GM19023 (cell line): ENCODE measurements at regions not wholly inside any gene's neighbourhood (a gene's known extent, or its start where the extent isn't known, plus 50 kb on each side); places are given as distances from the start of the nearest gene placed in this dataset.

Experiments
- ATAC-seq: cut with Tn5 transposase; IDR thresholded peaks from one replicate; pipeline ENCODE4 v1.9.1; 2021; ENCODE audit warnings: mild to moderate bottlenecking, moderate library complexity; ENCODE audit not compliant: unreplicated experiment

DNA sequence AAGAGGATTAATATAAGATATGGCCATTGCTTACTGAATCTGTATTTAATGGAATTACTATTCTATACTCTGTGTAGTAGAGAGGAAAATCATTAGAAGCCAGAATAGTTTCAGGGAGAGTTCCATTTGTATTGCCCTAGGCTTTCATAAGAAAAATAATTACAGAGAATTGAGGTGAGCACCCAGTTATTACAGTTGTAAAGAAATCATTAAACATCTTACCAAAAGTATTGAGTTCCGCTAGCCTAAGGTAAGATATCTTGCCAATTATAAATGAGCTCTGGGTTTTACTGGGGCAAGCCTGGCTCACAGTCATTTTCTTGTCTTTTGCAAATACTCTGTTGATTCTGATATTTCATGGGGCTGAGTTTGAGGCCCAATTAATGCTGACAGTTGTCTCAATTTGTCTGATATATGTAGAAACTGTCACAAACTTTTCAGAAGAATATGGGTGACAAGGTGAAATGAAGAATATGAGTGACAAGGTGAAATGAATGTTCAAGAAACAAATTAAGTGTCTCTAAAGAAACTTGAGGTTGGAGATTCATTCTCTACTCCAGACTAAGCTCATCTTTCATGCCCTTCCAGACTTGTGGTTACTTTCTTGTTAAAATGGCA is 127.8 kb downstream of the PTGER3 start:
- no peak for ATAC-seq
